ENCODE measurements at regions not wholly inside any gene's neighbourhood (a gene's known extent, or its start where the extent isn't known, plus 50 kb on each side); places are given as distances from the start of the nearest gene placed in this dataset.

GRCh38 chr9:95642189-95642588 lies 125.4 kb upstream of the PTCH1 start:
- ChIA-PET POLR2A (ENCODE audit: low non-redundant PET) (no interaction called here), CTCF (no interaction called here)
- H3K36me3 ChIP-seq (ENCODE audit: insufficient read depth, low read length, poor library complexity, severe bottlenecking): no peaks in the 10 kb centered on the region
- intact Hi-C loops (cut with micrococcal nuclease; ENCODE audit: unreplicated experiment): no loop called here
- H3K27me3 ChIP-seq (replicated peaks; ENCODE audit: insufficient read depth, low read depth, low read length, poor library complexity): no peaks in the 10 kb centered on the region
- H3K27ac ChIP-seq (ENCODE audit: low read depth, low read length, poor library complexity, severe bottlenecking): no peak overlapping the region
- no peak for TF ChIP-seq EZH2 (IDR thresholded peaks at IDR 0.05; ENCODE audit: borderline replicate concordance, low read depth, low read length, poor library complexity, severe bottlenecking)
- TF ChIP-seq, protein P1, sequence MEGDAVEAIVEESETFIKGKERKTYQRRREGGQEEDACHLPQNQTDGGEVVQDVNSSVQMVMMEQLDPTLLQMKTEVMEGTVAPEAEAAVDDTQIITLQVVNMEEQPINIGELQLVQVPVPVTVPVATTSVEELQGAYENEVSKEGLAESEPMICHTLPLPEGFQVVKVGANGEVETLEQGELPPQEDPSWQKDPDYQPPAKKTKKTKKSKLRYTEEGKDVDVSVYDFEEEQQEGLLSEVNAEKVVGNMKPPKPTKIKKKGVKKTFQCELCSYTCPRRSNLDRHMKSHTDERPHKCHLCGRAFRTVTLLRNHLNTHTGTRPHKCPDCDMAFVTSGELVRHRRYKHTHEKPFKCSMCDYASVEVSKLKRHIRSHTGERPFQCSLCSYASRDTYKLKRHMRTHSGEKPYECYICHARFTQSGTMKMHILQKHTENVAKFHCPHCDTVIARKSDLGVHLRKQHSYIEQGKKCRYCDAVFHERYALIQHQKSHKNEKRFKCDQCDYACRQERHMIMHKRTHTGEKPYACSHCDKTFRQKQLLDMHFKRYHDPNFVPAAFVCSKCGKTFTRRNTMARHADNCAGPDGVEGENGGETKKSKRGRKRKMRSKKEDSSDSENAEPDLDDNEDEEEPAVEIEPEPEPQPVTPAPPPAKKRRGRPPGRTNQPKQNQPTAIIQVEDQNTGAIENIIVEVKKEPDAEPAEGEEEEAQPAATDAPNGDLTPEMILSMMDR (conservative IDR thresholded peaks at IDR 0.05; ENCODE audit: low read depth, low read length): no peak
- no peaks in the 10 kb centered on the region for H3K9me3 ChIP-seq (ENCODE audit: low read depth, low read length, poor library complexity, severe bottlenecking)
- peaks cover 3% of the 10 kb centered on the region for H3K4me1 ChIP-seq (ENCODE audit: insufficient read depth, low read length, poor library complexity, severe bottlenecking)
- BruUV-seq (replicated peaks): no TSS peak
- no peak for DNase-seq (ENCODE audit: low spot score)
- H3K4me3 ChIP-seq (ENCODE audit: low read depth, low read length, poor library complexity, severe bottlenecking): no peak overlapping the region

- Histone ChIP-seq H3K27ac (ENCODE audit: low read depth, low read length, poor library complexity, severe bottlenecking) (no peak overlapping the region), H3K9me3 (ENCODE audit: low read depth, low read length, poor library complexity, severe bottlenecking) (no peaks in the 10 kb centered on the region), H3K36me3 (ENCODE audit: insufficient read depth, low read length, poor library complexity, severe bottlenecking) (no peaks in the 10 kb centered on the region), H3K27me3 (replicated peaks; ENCODE audit: insufficient read depth, low read depth, low read length, poor library complexity) (no peaks in the 10 kb centered on the region), H3K4me3 (ENCODE audit: low read depth, low read length, poor library complexity, severe bottlenecking) (no peak overlapping the region), H3K4me1 (ENCODE audit: insufficient read depth, low read length, poor library complexity, severe bottlenecking) (peaks cover 4% of the 10 kb centered on the region)
- DNase-seq (ENCODE audit: low spot score): peak; percentile 56
- ChIA-PET CTCF (no interaction called here), POLR2A (ENCODE audit: low non-redundant PET) (no interaction called here)
- no TSS peak for BruUV-seq (replicated peaks)
- intact Hi-C loops (cut with micrococcal nuclease; ENCODE audit: unreplicated experiment): no loop called here
- TF ChIP-seq EZH2 (IDR thresholded peaks at IDR 0.05; ENCODE audit: borderline replicate concordance, low read depth, low read length, poor library complexity, severe bottlenecking): no peak
- TF ChIP-seq, protein P1 (conservative IDR thresholded peaks at IDR 0.05; ENCODE audit: low read depth, low read length): no peak
Measured at GRCh38 chr9:95641586-95641985, 124.8 kb upstream of the PTCH1 start.

GRCh38 chr9:95640336-95640735 lies 123.6 kb upstream of the PTCH1 start:
- Histone ChIP-seq H3K9me3 (ENCODE audit: low read depth, low read length, poor library complexity, severe bottlenecking) (no peaks in the 10 kb centered on the region), H3K27me3 (replicated peaks; ENCODE audit: insufficient read depth, low read depth, low read length, poor library complexity) (no peaks in the 10 kb centered on the region), H3K4me3 (ENCODE audit: low read depth, low read length, poor library complexity, severe bottlenecking) (no peak overlapping the region), H3K36me3 (ENCODE audit: insufficient read depth, low read length, poor library complexity, severe bottlenecking) (no peaks in the 10 kb centered on the region), H3K27ac (ENCODE audit: low read depth, low read length, poor library complexity, severe bottlenecking) (no peak overlapping the region), H3K4me1 (ENCODE audit: insufficient read depth, low read length, poor library complexity, severe bottlenecking) (peaks cover 10% of the 10 kb centered on the region)
- intact Hi-C loops (cut with micrococcal nuclease; ENCODE audit: unreplicated experiment): no loop called here
- no TSS peak for BruUV-seq (replicated peaks)
- no peak for TF ChIP-seq EZH2 (IDR thresholded peaks at IDR 0.05; ENCODE audit: borderline replicate concordance, low read depth, low read length, poor library complexity, severe bottlenecking)
- TF ChIP-seq, protein P1 (conservative IDR thresholded peaks at IDR 0.05; ENCODE audit: low read depth, low read length): no peak
- CTCF ChIA-PET: no interaction called here
- no peak for DNase-seq (ENCODE audit: low spot score)
- POLR2A ChIA-PET (ENCODE audit: low non-redundant PET): no interaction called here

Measured in A673 (cell line).